Endothelial cell (in vitro differentiated cells): ENCODE measurements at regions not wholly inside any gene's neighbourhood (a gene's known extent, or its start where the extent isn't known, plus 50 kb on each side); places are given as distances from the start of the nearest gene placed in this dataset.

Experiments
- DNase-seq: peaks from one replicate; pipeline ENCODE4 v3.0.0; 2021; ENCODE audit warnings: low spot score
- H3K27ac Mint-ChIP-seq: one replicate; pipeline ENCODE4 v1.8.0; 2021; ENCODE audit warnings: mixed read lengths, inconsistent platforms; ENCODE audit not compliant: unreplicated experiment
- H3K27me3 Mint-ChIP-seq: one replicate; pipeline ENCODE4 v1.8.0; 2021; ENCODE audit warnings: mild to moderate bottlenecking, moderate library complexity, mixed read lengths, inconsistent platforms; ENCODE audit not compliant: unreplicated experiment
- H3K36me3 Mint-ChIP-seq: one replicate; pipeline ENCODE4 v1.8.0; 2021; ENCODE audit warnings: mild to moderate bottlenecking, low read depth, mixed read lengths, inconsistent platforms; ENCODE audit not compliant: unreplicated experiment
- H3K4me1 Mint-ChIP-seq: one replicate; pipeline ENCODE4 v1.8.0; 2021; ENCODE audit warnings: mild to moderate bottlenecking, mixed read lengths, inconsistent platforms; ENCODE audit not compliant: unreplicated experiment
- H3K4me3 Mint-ChIP-seq: one replicate; pipeline ENCODE4 v1.8.0; 2021; ENCODE audit warnings: mild to moderate bottlenecking, mixed read lengths, inconsistent platforms; ENCODE audit not compliant: unreplicated experiment
- H3K9me3 Mint-ChIP-seq: one replicate; pipeline ENCODE4 v1.8.0; 2021; ENCODE audit warnings: mixed read lengths, inconsistent platforms; ENCODE audit not compliant: unreplicated experiment
- CTCF ChIP-seq: fragments of 200-600 bp; sonication (generic); IDR thresholded peaks from one replicate; pipeline ENCODE4 v1.5.0; 2021; ENCODE audit warnings: antibody characterized with exemption; ENCODE audit not compliant: unreplicated experiment

- no peak for DNase-seq
- no peaks in the 10 kb centered on the region for H3K9me3 Mint-ChIP-seq
- no peaks in the 10 kb centered on the region for H3K27me3 Mint-ChIP-seq
- no peak overlapping the region for H3K27ac Mint-ChIP-seq
- no peaks in the 10 kb centered on the region for H3K36me3 Mint-ChIP-seq
- no peak for TF ChIP-seq CTCF
- peaks cover 34% of the 10 kb centered on the region for H3K4me1 Mint-ChIP-seq
- H3K4me3 Mint-ChIP-seq, result no peak overlapping the region
These were observed 103.4 kb upstream of the GLI3 start for GRCh38 chr7:42340436-42340835.

GRCh38 chr7:42338916-42339540, 102.0 kb upstream of the GLI3 start:
- no peak for TF ChIP-seq CTCF
- no peaks in the 10 kb centered on the region for H3K27me3 Mint-ChIP-seq
- peak overlapping the region; percentile 77 for H3K27ac Mint-ChIP-seq
- no peak overlapping the region for H3K4me3 Mint-ChIP-seq
- peaks cover 26% of the 10 kb centered on the region for H3K4me1 Mint-ChIP-seq
- no peaks in the 10 kb centered on the region for H3K9me3 Mint-ChIP-seq
- DNase-seq, result no peak
- no peaks in the 10 kb centered on the region for H3K36me3 Mint-ChIP-seq

- TF ChIP-seq CTCF, result no peak
These were observed 101.4 kb upstream of the GLI3 start for GRCh38 chr7:42338231-42338915.

GRCh38 chr7:42337225-42337905, 100.4 kb upstream of the GLI3 start:
- no peak overlapping the region for H3K4me3 Mint-ChIP-seq
- H3K36me3 Mint-ChIP-seq, result no peaks in the 10 kb centered on the region
- peaks cover 23% of the 10 kb centered on the region for H3K4me1 Mint-ChIP-seq
- no peaks in the 10 kb centered on the region for H3K9me3 Mint-ChIP-seq
- no peak for TF ChIP-seq CTCF
- no peaks in the 10 kb centered on the region for H3K27me3 Mint-ChIP-seq
- H3K27ac Mint-ChIP-seq, result peak overlapping the region; percentile 53
- DNase-seq, result no peak

More at GRCh38 chr7:42338231-42338915, 101.4 kb upstream of the GLI3 start:
- no peaks in the 10 kb centered on the region for H3K27me3 Mint-ChIP-seq
- H3K27ac Mint-ChIP-seq, result peak overlapping the region; percentile 83
- H3K9me3 Mint-ChIP-seq, result no peaks in the 10 kb centered on the region
- H3K4me1 Mint-ChIP-seq, result peaks cover 23% of the 10 kb centered on the region
- H3K4me3 Mint-ChIP-seq, result no peak overlapping the region
- DNase-seq, result no peak
- no peaks in the 10 kb centered on the region for H3K36me3 Mint-ChIP-seq
